Fibroblast of lung (primary cell): ENCODE measurements at regions not wholly inside any gene's neighbourhood (a gene's known extent, or its start where the extent isn't known, plus 50 kb on each side); places are given as distances from the start of the nearest gene placed in this dataset.

Experiments
- CTCF ChIP-seq, 2 donors: IDR thresholded peaks in 1 of 2; conservative IDR thresholded peaks in 1 of 2; 1 replicate in 1 of 2; 2 replicates in 1 of 2; pipeline ENCODE4 v1.5.1; 2011 to 2012; ENCODE audit warnings: low read length in 2 of 2, control low read depth in 1 of 2, inconsistent platforms in 1 of 2, low read depth in 1 of 2, mild to moderate bottlenecking in 1 of 2
- EZH2 ChIP-seq: IDR thresholded peaks from 2 replicates; pipeline ENCODE4 v1.5.1; 2012; ENCODE audit warnings: low read length, control low read depth, mild to moderate bottlenecking; ENCODE audit errors: missing control alignments

- no peak for TF ChIP-seq CTCF (conservative IDR thresholded peaks at IDR 0.05 in 1 of 2, IDR thresholded peaks at IDR 0.05 in 1 of 2; ENCODE audit: low read depth in 1 of 2, low read length in 2 of 2)
- no peak for TF ChIP-seq EZH2
These were observed 167.6 kb downstream of the YIPF5 start for GRCh38 chr5:144002876-144003275.
